ENCODE measurements at regions not wholly inside any gene's neighbourhood (a gene's known extent, or its start where the extent isn't known, plus 50 kb on each side); places are given as distances from the start of the nearest gene placed in this dataset.

DNA sequence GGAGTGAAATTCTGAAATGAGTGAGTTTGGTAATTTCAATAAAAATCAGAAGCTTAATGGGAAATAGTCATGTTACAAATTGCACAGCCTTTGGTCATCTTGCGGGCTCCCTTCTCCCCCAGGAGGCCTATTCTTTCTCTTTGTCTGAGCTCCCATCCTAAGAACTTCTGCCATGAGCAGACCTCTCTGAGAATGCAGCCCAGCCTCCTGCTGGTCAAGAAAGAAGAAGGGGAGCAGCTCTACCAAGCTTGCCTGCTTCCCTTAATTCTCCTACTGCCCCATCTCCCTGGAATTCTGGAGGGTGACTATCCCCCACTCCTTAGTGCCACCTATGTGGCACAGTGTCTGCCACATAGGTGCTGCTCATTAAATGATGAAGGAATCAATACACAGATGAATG is 300.7 kb upstream of the DAB1 start:
- no peaks in the 10 kb centered on the region for H3K36me3 ChIP-seq (ENCODE audit: insufficient read depth, low read length)
- peaks cover 3% of the 10 kb centered on the region; the same call in 1 of the 2 replicates for H3K4me1 ChIP-seq (ENCODE audit: insufficient read depth, low read length)
- no peak overlapping the region for H3K9ac ChIP-seq (ENCODE audit: low read depth, low read length)
- no peaks in the 10 kb centered on the region for H3K9me3 ChIP-seq (ENCODE audit: control insufficient read depth, insufficient read depth, low read length)

DNA sequence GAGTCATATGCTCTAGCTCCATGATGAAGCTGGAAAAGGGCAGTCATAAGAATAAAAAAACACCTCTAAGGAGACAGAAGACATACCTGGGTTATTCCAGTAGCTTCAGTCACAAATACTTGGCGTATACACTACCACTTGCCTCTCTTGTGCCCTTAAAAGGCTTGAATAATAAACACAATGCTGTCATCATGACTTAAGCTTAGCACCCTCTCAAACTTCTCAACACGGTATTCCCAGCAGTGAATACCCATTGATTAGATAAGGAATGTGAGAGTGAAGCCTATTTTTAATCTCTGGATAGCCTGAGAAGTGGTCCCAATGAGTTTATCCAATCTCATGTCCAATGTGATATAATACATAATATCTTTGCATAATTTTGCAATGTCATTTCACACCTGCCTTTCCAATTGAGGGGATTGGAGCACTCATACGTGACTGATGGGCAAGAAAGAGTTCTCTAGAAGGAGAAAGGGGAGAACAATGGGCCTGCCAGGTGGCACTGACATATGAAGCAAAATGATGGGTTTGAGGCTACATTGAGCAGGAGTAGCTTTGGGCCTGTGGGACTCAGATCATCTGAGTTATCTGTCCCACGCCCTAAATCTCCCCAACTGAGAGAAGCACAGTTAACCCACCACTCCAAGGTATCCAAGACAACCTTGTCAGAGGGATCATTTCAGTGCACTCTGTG is 298.6 kb upstream of the DAB1 start:
- H3K36me3 ChIP-seq (ENCODE audit: insufficient read depth, low read length), result no peaks in the 10 kb centered on the region
- H3K4me1 ChIP-seq (ENCODE audit: insufficient read depth, low read length), result peaks cover 3% of the 10 kb centered on the region; the same call in 1 of the 2 replicates
- no peak overlapping the region for H3K9ac ChIP-seq (ENCODE audit: low read depth, low read length)
- H3K9me3 ChIP-seq (ENCODE audit: control insufficient read depth, insufficient read depth, low read length), result no peaks in the 10 kb centered on the region

DNA sequence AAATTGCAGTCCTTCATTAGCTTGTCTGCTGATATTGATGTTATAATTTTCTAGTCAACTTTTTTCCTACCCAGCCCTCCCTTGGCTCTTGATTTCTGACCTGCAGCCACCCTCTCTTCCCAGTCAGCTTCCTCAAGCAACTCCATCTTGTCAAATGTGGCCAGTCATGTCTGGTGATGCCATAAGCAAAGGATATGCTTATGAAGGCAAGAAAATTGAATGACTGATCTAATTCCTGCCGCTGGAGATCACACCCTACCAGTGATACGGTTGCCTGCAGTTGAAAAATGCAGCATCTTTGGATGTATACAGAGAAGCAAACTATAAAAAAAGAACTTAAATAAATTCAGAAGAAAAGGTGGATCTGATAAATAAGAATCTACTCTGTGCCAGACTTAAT is 297.1 kb upstream of the DAB1 start:
- Histone ChIP-seq H3K9me3 (ENCODE audit: control insufficient read depth, insufficient read depth, low read length) (no peaks in the 10 kb centered on the region), H3K36me3 (ENCODE audit: insufficient read depth, low read length) (no peaks in the 10 kb centered on the region), H3K9ac (ENCODE audit: low read depth, low read length) (no peak overlapping the region), H3K4me1 (ENCODE audit: insufficient read depth, low read length) (peaks cover 3% of the 10 kb centered on the region; the same call in 1 of the 2 replicates)

DNA sequence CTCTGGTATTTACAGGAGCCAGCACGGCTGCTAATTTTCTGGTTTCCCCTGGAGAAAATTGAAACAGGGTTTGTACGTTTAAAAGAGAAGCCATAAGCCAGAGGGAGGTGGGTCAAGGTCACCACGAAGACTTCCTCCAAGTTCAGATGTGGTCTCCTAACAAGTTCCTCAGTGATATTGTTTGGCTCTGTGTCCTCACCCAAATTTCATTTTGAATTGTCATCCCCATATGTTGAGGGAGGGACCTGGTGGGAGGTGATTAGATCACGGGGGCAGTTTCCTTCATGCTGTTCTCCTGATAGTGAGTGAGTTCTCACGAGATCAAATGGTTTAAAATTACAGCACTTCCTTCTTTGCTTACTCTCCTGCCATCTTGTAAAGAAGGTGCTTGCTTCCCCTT is 295.4 kb upstream of the DAB1 start:
- Histone ChIP-seq H3K36me3 (ENCODE audit: insufficient read depth, low read length) (no peaks in the 10 kb centered on the region), H3K9me3 (ENCODE audit: control insufficient read depth, insufficient read depth, low read length) (no peaks in the 10 kb centered on the region), H3K4me1 (ENCODE audit: insufficient read depth, low read length) (no peaks in the 10 kb centered on the region)

DNA sequence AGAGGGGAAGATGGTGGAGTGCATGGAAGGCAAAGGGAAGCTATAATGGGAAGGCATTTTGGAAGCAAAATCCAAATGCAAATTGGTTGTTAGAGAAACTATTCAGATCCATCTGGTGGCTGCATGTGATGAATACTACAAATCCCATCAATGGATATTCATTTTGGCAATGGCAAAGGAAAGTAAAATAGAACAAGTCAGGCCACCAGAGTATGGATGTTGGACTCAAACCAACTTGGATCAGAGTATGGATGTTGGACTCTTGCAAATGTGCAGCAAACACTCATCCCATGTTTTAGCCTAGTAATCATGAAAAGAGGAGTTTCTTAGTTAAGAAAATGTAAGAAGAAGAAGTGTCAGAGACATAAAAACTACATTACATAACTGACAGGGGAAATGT is 289.6 kb upstream of the DAB1 start:
- Histone ChIP-seq H3K36me3 (ENCODE audit: insufficient read depth, low read length) (no peaks in the 10 kb centered on the region; the same call in 1 of the 2 replicates), H3K9ac (ENCODE audit: low read depth, low read length) (no peak overlapping the region), H3K9me3 (ENCODE audit: control insufficient read depth, insufficient read depth, low read length) (no peaks in the 10 kb centered on the region), H3K4me1 (ENCODE audit: insufficient read depth, low read length) (peaks cover 5% of the 10 kb centered on the region)

More for the DNA sequence above, 295.4 kb upstream of the DAB1 start:
- no peak overlapping the region for H3K9ac ChIP-seq (ENCODE audit: low read depth, low read length)

DNA sequence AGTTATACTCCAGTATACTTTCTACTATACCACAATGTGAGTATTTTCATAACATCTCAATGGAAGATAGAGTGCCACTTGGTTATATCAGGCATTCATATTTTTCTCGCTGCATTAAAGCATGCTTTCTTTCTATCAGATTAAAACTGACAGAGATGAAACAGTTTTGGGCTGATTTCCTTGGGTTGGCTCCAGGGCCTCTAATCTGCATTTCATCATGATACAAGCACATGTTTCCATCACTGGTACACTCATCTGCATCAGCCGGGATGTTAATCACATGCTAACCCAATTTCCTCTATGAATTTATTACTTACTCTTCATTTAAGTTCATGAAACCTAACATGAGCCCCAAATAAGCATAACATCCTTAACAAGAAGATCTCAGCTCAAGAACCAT is 289.0 kb upstream of the DAB1 start:
- H3K9me3 ChIP-seq (ENCODE audit: control insufficient read depth, insufficient read depth, low read length), result no peaks in the 10 kb centered on the region
- H3K36me3 ChIP-seq (ENCODE audit: insufficient read depth, low read length), result no peaks in the 10 kb centered on the region; the same call in 1 of the 2 replicates
- peaks cover 5% of the 10 kb centered on the region for H3K4me1 ChIP-seq (ENCODE audit: insufficient read depth, low read length)
- H3K9ac ChIP-seq (ENCODE audit: low read depth, low read length), result no peak overlapping the region

DNA sequence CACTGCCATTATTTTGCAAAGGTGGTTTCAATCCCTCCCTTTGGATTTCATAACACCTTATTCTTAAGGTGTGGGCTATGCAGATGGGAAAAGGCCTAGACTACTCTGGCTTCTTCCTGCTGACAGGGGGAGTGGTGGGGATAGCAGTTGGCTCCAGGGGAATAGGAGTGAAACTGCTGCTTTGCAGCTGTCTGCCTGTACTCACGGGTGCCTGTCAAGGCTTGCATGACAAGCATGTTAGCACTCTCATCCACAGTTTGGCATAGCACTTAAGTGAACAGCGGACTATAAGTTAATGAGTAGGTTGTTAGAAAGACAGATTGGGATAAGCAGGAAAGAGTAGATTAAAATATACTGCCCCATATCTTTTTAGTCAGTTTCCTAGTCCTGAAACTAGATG is 287.5 kb upstream of the DAB1 start:
- peaks cover 3% of the 10 kb centered on the region; the same call in 1 of the 2 replicates for H3K9me3 ChIP-seq (ENCODE audit: control insufficient read depth, insufficient read depth, low read length)
- peaks cover 5% of the 10 kb centered on the region for H3K4me1 ChIP-seq (ENCODE audit: insufficient read depth, low read length)
- H3K36me3 ChIP-seq (ENCODE audit: insufficient read depth, low read length), result no peaks in the 10 kb centered on the region; the same call in 1 of the 2 replicates
- no peak overlapping the region for H3K9ac ChIP-seq (ENCODE audit: low read depth, low read length)

DNA sequence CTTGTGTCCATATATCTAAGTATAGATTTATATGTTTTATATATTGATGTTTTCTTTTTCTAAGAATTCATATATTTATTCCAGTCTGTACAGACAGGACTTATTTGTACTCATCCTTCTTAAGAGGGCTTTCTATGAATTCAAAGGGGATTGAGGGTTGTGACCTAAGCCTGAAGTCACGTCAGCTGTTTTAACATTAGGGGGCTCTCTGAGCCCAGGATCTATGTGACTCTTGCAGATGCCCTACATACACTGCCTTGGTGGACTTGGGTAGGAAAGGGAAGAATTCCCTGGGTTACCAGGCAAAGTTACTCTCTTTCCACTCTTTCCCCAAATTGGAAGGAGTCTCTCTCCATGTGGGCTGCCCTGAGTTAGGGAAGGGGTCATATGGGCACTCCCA is 283.8 kb upstream of the DAB1 start:
- no peak overlapping the region for H3K9ac ChIP-seq (ENCODE audit: low read depth, low read length)
- H3K4me1 ChIP-seq (ENCODE audit: insufficient read depth, low read length), result peaks cover 5% of the 10 kb centered on the region
- H3K36me3 ChIP-seq (ENCODE audit: insufficient read depth, low read length), result no peaks in the 10 kb centered on the region
- H3K9me3 ChIP-seq (ENCODE audit: control insufficient read depth, insufficient read depth, low read length), result peaks cover 3% of the 10 kb centered on the region; the same call in 1 of the 2 replicates

DNA sequence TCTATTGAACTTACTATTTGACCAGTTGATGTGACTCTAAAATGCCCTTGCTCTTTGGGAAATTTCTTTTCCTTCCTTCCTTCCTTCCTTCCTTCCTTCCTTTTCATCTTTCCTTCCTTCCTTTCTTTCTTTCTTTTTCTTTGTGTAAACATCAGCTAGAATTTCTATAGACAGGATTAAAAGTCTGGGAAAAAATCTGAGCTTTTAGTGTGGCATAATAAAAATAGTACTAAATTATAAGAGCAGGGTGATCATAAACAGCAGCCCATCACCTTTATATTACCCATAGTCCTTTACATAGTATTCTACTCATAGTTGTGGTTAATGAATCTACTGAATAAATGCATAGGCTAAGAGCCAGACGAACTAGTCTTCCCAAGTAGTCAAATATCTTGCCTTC is 281.0 kb upstream of the DAB1 start:
- Histone ChIP-seq H3K9me3 (ENCODE audit: control insufficient read depth, insufficient read depth, low read length) (peaks cover 3% of the 10 kb centered on the region; the same call in 1 of the 2 replicates), H3K36me3 (ENCODE audit: insufficient read depth, low read length) (no peaks in the 10 kb centered on the region), H3K4me1 (ENCODE audit: insufficient read depth, low read length) (no peaks in the 10 kb centered on the region), H3K9ac (ENCODE audit: low read depth, low read length) (no peak overlapping the region)

DNA sequence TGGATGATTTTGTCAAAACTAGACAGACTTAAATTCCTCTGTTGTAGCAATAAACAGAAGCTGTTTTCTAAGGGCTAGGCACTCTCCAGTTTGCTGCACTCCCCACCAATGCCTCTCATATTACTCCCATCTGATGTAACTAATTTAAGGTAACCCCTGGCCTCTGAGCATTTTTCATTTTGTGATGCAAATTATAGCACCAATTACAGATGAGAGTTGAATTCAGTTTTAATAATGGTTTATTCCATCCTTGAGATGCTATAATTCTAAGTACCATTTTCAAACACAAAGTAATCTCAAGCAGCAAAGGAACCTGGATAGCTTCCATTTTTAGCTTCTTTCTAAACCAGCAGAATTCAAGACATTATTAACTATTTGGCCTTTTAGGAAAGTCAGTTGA is 280.4 kb upstream of the DAB1 start:
- peaks cover 3% of the 10 kb centered on the region; the same call in 1 of the 2 replicates for H3K9me3 ChIP-seq (ENCODE audit: control insufficient read depth, insufficient read depth, low read length)
- H3K9ac ChIP-seq (ENCODE audit: low read depth, low read length), result no peak overlapping the region
- no peaks in the 10 kb centered on the region for H3K4me1 ChIP-seq (ENCODE audit: insufficient read depth, low read length)
- no peaks in the 10 kb centered on the region for H3K36me3 ChIP-seq (ENCODE audit: insufficient read depth, low read length)

DNA sequence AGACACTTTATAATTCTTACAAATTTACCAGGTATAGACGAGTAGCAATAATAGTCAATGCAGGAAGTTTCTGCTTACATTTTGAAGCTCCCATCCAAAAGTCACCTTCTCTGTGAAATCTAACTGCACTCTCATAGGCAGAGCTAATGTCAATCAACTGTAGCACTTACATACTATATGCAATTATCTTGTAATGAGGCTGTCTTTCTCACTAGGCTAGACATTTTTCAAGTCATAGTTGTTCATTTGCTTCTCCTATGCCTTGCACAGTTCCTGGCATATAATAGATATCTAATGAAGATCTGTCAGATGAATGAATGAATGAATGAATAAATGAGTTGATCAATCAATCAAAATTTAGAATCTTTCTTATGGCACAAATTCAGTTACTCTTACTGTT is 273.0 kb upstream of the DAB1 start:
- peaks cover 4% of the 10 kb centered on the region; the same call in 1 of the 2 replicates for H3K9me3 ChIP-seq (ENCODE audit: control insufficient read depth, insufficient read depth, low read length)
- no peak overlapping the region for H3K9ac ChIP-seq (ENCODE audit: low read depth, low read length)
- no peaks in the 10 kb centered on the region for H3K4me1 ChIP-seq (ENCODE audit: insufficient read depth, low read length)
- H3K36me3 ChIP-seq (ENCODE audit: insufficient read depth, low read length), result no peaks in the 10 kb centered on the region

DNA sequence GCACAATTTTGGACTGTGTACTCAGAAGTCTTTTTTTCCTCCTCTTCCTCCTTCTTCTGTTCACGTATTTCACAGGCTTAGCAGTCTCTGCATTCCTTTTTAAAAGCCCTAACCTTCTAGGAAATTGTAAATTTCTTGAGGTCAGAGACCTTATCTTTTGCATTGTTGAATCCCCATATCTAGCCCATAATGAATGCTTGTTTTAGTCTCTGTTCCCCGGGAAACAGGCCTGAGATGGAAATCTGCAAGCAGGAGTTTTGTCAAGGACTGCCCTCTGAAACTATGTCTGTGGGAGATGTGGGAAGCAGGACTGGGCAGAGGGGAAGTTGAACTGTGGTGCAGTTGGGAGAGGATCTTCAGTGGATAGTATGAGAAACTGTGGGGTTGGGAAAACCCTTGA is 272.2 kb upstream of the DAB1 start:
- peaks cover 4% of the 10 kb centered on the region; the same call in 1 of the 2 replicates for H3K9me3 ChIP-seq (ENCODE audit: control insufficient read depth, insufficient read depth, low read length)
- no peaks in the 10 kb centered on the region for H3K36me3 ChIP-seq (ENCODE audit: insufficient read depth, low read length)
- no peak overlapping the region for H3K9ac ChIP-seq (ENCODE audit: low read depth, low read length)
- H3K4me1 ChIP-seq (ENCODE audit: insufficient read depth, low read length), result no peaks in the 10 kb centered on the region

DNA sequence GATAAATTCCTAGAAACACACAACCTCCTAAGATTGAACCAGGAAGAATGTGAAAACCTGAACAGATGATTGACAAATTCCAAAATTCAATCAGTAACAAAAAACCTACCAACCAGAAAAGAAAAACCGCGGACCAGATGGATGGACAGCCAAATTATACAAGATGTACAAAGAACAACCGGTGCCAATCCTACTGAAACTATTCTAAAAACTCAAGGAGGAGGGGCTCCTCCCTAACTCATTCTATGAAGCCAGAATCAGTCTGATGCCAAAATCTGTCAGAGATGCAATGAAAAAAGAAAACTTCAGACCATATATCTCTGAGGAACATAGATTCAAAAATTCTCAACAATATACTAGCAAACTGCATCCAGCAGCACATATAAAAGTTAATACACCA is 262.4 kb upstream of the DAB1 start:
- Histone ChIP-seq H3K9ac (ENCODE audit: low read depth, low read length) (no peak overlapping the region), H3K4me1 (ENCODE audit: insufficient read depth, low read length) (no peaks in the 10 kb centered on the region), H3K9me3 (ENCODE audit: control insufficient read depth, insufficient read depth, low read length) (no peaks in the 10 kb centered on the region), H3K36me3 (ENCODE audit: insufficient read depth, low read length) (no peaks in the 10 kb centered on the region)

DNA sequence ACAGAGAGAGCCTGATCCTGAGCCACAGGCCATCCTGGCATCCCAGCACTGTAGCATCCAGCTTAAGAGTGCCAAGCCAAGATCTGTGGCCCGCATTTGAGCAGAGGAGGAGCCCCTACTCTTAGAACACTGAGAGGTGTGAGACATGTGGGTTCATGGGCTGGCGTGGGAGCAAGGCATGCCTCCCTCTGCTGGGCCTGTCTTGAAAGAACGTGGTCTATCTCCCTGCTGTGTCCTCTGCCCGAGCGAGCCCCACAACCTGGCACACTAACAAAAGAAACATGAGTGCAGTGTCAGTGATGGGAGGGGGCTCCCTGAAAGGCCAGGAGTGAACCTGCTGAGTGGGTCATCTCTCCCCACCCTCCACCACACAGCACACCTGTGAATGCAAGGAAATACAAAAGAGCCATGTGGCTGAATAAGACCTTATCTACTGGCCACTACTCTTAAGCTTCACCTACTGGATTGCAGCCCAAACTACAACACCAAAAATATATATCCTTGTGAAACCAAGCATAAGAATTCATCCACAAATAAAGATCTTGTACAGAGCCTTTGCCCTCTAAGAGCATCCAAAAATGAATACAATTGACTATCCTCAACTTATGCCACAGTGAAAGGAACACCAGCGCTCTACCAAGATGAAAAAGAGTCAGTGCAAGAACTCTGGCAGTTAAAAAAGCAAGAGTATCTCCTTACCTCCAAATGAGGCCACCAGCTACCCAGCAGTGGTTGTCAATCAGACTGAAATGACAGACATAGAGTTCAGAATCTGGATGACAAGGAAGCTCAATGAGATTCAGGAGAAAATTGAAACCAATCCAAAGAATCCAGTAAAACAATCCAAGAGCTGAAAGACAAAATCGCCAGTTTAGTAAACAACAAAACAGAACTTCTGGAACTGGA is 259.4 kb upstream of the DAB1 start:
- Histone ChIP-seq H3K36me3 (ENCODE audit: insufficient read depth, low read length) (no peaks in the 10 kb centered on the region), H3K9ac (ENCODE audit: low read depth, low read length) (no peak overlapping the region), H3K9me3 (ENCODE audit: control insufficient read depth, insufficient read depth, low read length) (no peaks in the 10 kb centered on the region), H3K4me1 (ENCODE audit: insufficient read depth, low read length) (0 out of 2 replicates have a peak, but pooled peaks cover under 1% of the 10 kb centered on the region)

DNA sequence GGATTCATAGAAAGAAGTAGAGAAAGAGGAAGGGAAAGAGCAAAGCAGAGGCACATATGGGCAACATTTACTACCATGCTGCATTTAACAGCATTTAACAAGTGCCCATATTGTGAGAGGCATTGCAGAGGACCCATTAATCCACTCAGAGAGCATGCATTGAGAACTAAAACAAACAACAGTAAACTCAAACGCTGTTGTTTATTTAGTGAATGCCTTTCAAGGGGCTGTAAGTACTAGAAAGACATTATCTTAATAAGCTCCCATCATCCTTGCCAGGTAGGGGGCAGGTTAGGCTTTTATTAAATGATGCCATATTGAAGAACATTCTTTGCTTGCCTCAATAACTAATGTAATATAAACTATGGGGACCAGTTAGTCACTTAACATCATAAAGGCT is 254.3 kb upstream of the DAB1 start:
- H3K9me3 ChIP-seq (ENCODE audit: control insufficient read depth, insufficient read depth, low read length), result no peaks in the 10 kb centered on the region
- no peak overlapping the region for H3K9ac ChIP-seq (ENCODE audit: low read depth, low read length)
- peaks cover 10% of the 10 kb centered on the region; the same call in 1 of the 2 replicates for H3K4me1 ChIP-seq (ENCODE audit: insufficient read depth, low read length)
- H3K36me3 ChIP-seq (ENCODE audit: insufficient read depth, low read length), result no peaks in the 10 kb centered on the region

Data from ES-I3 (cell line).